ENCODE measurements at regions not wholly inside any gene's neighbourhood (a gene's known extent, or its start where the extent isn't known, plus 50 kb on each side); places are given as distances from the start of the nearest gene placed in this dataset.

- TF ChIP-seq RFX5 (IDR thresholded peaks at IDR 0.05; ENCODE audit: low read depth, low read length) = no peak
- no peak for TF ChIP-seq EP300 (IDR thresholded peaks at IDR 0.05; ENCODE audit: borderline replicate concordance in 1 of 2, control insufficient read depth in 1 of 2, low read depth in 2 of 2, low read length in 2 of 2)
- TF ChIP-seq ZNF622 (IDR thresholded peaks at IDR 0.05) = no peak
- no peak for TF ChIP-seq MAX (IDR thresholded peaks at IDR 0.05; ENCODE audit: low read depth, low read length)
- TF ChIP-seq NR2C1 (IDR thresholded peaks at IDR 0.05) = no peak
- no peak for TF ChIP-seq JUND (IDR thresholded peaks at IDR 0.05; ENCODE audit: low read depth, low read length)
- TF ChIP-seq CTCF (IDR thresholded peaks at IDR 0.05 in 2 of 3, conservative IDR thresholded peaks at IDR 0.05 in 1 of 3; ENCODE audit: control insufficient read depth in 2 of 3, extremely low read depth in 1 of 3, insufficient read depth in 1 of 3, low read depth in 3 of 3, low read length in 3 of 3) = no peak
- no peak for TF ChIP-seq FOXM1 (IDR thresholded peaks at IDR 0.05; ENCODE audit: low read depth, low read length)
- no peak for TF ChIP-seq CEBPZ (IDR thresholded peaks at IDR 0.05; ENCODE audit: low read depth, low read length)
- TF ChIP-seq POLR2AphosphoS5 (IDR thresholded peaks at IDR 0.05; ENCODE audit: low read length) = no peak
- TF ChIP-seq RAD21 (IDR thresholded peaks at IDR 0.05; ENCODE audit: insufficient read depth, low read depth, low read length) = no peak
- no peak for TF ChIP-seq REST (IDR thresholded peaks at IDR 0.05; ENCODE audit: low read depth, low read length)
Observed at GRCh38 chr3:150150633-150151032, 179.9 kb upstream of the PFN2 start.
